Activated CD4-positive, alpha-beta T cell treated with anti-CD3 and anti-CD28 coated beads, Interleukin-2, Interleukin-4, amounts not matched to agents 100 ng/mL and 50 ng/mL, durations not matched to agents 16 hours and 8 hours (primary cell): ENCODE measurements at regions not wholly inside any gene's neighbourhood (a gene's known extent, or its start where the extent isn't known, plus 50 kb on each side); places are given as distances from the start of the nearest gene placed in this dataset.
"Not testable (repeated sequence)": the region's sequence is repeated elsewhere in the genome, so short reads cannot be mapped to it uniquely, and the experiment has no call there.

Experiments used
- DNase-seq: peaks from one replicate; pipeline ENCODE4 v3.0.0-alpha.2; 2020; ENCODE audit warnings: low spot score

GRCh38 chr18:54433368-54433767 is 75.7 kb downstream of the C18orf54 start:
- DNase-seq = no peak

GRCh38 chr18:54433857-54434256 is 76.2 kb downstream of the C18orf54 start:
- no peak for DNase-seq

- no peak for DNase-seq
Measured at GRCh38 chr18:54434453-54434852, 76.7 kb downstream of the C18orf54 start.

GRCh38 chr18:54436501-54436900 is 78.8 kb downstream of the C18orf54 start:
- no peak for DNase-seq

- no peak for DNase-seq
Measured at GRCh38 chr18:54440292-54440691, 82.6 kb downstream of the C18orf54 start.

- DNase-seq = peak; percentile 50
Measured at GRCh38 chr18:54444319-54444914, 86.7 kb downstream of the C18orf54 start.

- DNase-seq = no peak
Measured at GRCh38 chr18:54453996-54454395, 96.3 kb downstream of the C18orf54 start.

GRCh38 chr18:54465502-54465901 is 107.8 kb downstream of the C18orf54 start:
- no peak for DNase-seq

GRCh38 chr18:54466248-54467005 is 108.7 kb downstream of the C18orf54 start:
- no peak for DNase-seq

- DNase-seq = no peak
Measured at GRCh38 chr18:54479365-54479764, 111.7 kb upstream of the DYNAP start.

GRCh38 chr18:54480616-54481015 is 110.4 kb upstream of the DYNAP start:
- no peak for DNase-seq

GRCh38 chr18:54502451-54502850 is 88.6 kb upstream of the DYNAP start:
- not testable (repeated sequence) for DNase-seq

- no peak for DNase-seq
Measured at GRCh38 chr18:54503131-54503894, 87.7 kb upstream of the DYNAP start.

- DNase-seq = no peak
Measured at GRCh38 chr18:54506516-54507261, 84.4 kb upstream of the DYNAP start.

- no peak for DNase-seq
Measured at GRCh38 chr18:54509793-54510192, 81.3 kb upstream of the DYNAP start.

GRCh38 chr18:54515149-54515548 is 75.9 kb upstream of the DYNAP start:
- DNase-seq = no peak

- no peak for DNase-seq
Measured at GRCh38 chr18:54517521-54517920, 73.5 kb upstream of the DYNAP start.

GRCh38 chr18:54521846-54522245 is 69.2 kb upstream of the DYNAP start:
- DNase-seq = no peak

- DNase-seq = no peak
Measured at GRCh38 chr18:54528942-54529376, 62.1 kb upstream of the DYNAP start.

GRCh38 chr18:54529444-54529843 is 61.6 kb upstream of the DYNAP start:
- DNase-seq = no peak

- DNase-seq = no peak
Measured at GRCh38 chr18:54530285-54530684, 60.8 kb upstream of the DYNAP start.

- no peak for DNase-seq
Measured at GRCh38 chr18:54531402-54532065, 59.5 kb upstream of the DYNAP start.
